Trophoblast cell (in vitro differentiated cells and primary cell): ENCODE measurements at regions not wholly inside any gene's neighbourhood (a gene's known extent, or its start where the extent isn't known, plus 50 kb on each side); places are given as distances from the start of the nearest gene placed in this dataset.

Experiments
- DNase-seq, 2 donors: peaks; one replicate each; pipeline ENCODE4 v3.0.0-alpha.2; 2016
- H2AFZ ChIP-seq: 2 replicates; pipeline ENCODE4 v1.6.1; 2013; ENCODE audit warnings: low read length, moderate library complexity, mild to moderate bottlenecking; ENCODE audit not compliant: insufficient read depth, poor library complexity
- H2AK5ac ChIP-seq: 2 replicates; pipeline ENCODE4 v1.6.1; 2013; ENCODE audit warnings: mild to moderate bottlenecking, low read length
- H2BK120ac ChIP-seq: 2 replicates; pipeline ENCODE4 v1.6.1; 2013; ENCODE audit warnings: low read length, mild to moderate bottlenecking, moderate library complexity; ENCODE audit not compliant: insufficient read depth, poor library complexity
- H2BK12ac ChIP-seq: 2 replicates; pipeline ENCODE4 v1.6.1; 2013; ENCODE audit warnings: mild to moderate bottlenecking, low read length, moderate library complexity
- H2BK5ac ChIP-seq: 2 replicates; pipeline ENCODE4 v1.6.1; 2013; ENCODE audit warnings: low read length, low read depth, moderate library complexity, mild to moderate bottlenecking; ENCODE audit not compliant: poor library complexity
- H3K14ac ChIP-seq: 2 replicates; pipeline ENCODE4 v1.6.1; 2013; ENCODE audit warnings: mild to moderate bottlenecking, low read length
- H3K18ac ChIP-seq: 2 replicates; pipeline ENCODE4 v1.6.1; 2013; ENCODE audit warnings: mild to moderate bottlenecking, low read length
- H3K23ac ChIP-seq: 2 replicates; pipeline ENCODE4 v1.6.1; 2013; ENCODE audit warnings: low read length
- H3K27ac ChIP-seq: 2 replicates; pipeline ENCODE4 v1.5.1; 2013; ENCODE audit warnings: low read depth, mild to moderate bottlenecking, inconsistent platforms, low read length, moderate library complexity
- H3K27me3 ChIP-seq: 2 replicates; pipeline ENCODE4 v1.6.1; 2013; ENCODE audit warnings: inconsistent platforms, mild to moderate bottlenecking, low read length, moderate library complexity; ENCODE audit not compliant: insufficient read depth
- H3K36me3 ChIP-seq, 2 experiments: 1 replicate in 1 of 2; 2 replicates in 1 of 2; pipeline ENCODE4 v1.6.1; 2013; ENCODE audit warnings: low read length in 2 of 2, mild to moderate bottlenecking in 2 of 2, moderate library complexity in 1 of 2; ENCODE audit not compliant: insufficient read depth in 2 of 2, control insufficient read depth in 1 of 2
- H3K4ac ChIP-seq: 2 replicates; pipeline ENCODE4 v1.6.1; 2013; ENCODE audit warnings: low read depth, mild to moderate bottlenecking, low read length, moderate library complexity
- H3K4me1 ChIP-seq, 2 experiments: 1 replicate in 1 of 2; 2 replicates in 1 of 2; pipeline ENCODE4 v1.6.1; 2013; ENCODE audit warnings: low read length in 2 of 2, mild to moderate bottlenecking in 2 of 2, moderate library complexity in 1 of 2; ENCODE audit not compliant: insufficient read depth in 2 of 2, control insufficient read depth in 1 of 2
- H3K4me2 ChIP-seq: 2 replicates; pipeline ENCODE4 v1.6.1; 2013; ENCODE audit warnings: inconsistent platforms, mild to moderate bottlenecking, low read length, moderate library complexity
- H3K4me3 ChIP-seq: 2 replicates; pipeline ENCODE4 v1.5.1; 2013; ENCODE audit warnings: mild to moderate bottlenecking, low read depth, low read length, inconsistent platforms
- H3K79me1 ChIP-seq: one replicate; pipeline ENCODE4 v1.6.1; 2013; ENCODE audit warnings: low read length
- H3K79me2 ChIP-seq: 2 replicates; pipeline ENCODE4 v1.6.1; 2013; ENCODE audit warnings: low read length, mild to moderate bottlenecking; ENCODE audit not compliant: control insufficient read depth, insufficient read depth, poor library complexity
- H3K9ac ChIP-seq: 2 replicates; pipeline ENCODE4 v1.6.1; 2013; ENCODE audit warnings: mild to moderate bottlenecking, low read length
- H3K9me3 ChIP-seq: 2 replicates; pipeline ENCODE4 v1.6.1; 2013; ENCODE audit warnings: low read depth, mild to moderate bottlenecking, control low read depth, inconsistent platforms, low read length; ENCODE audit not compliant: insufficient read depth
- H4K12ac ChIP-seq: 2 replicates; pipeline ENCODE4 v1.6.1; 2013; ENCODE audit warnings: low read depth, mild to moderate bottlenecking, low read length, moderate library complexity
- H4K8ac ChIP-seq: 2 replicates; pipeline ENCODE4 v1.6.1; 2013; ENCODE audit warnings: low read depth, mild to moderate bottlenecking, low read length, moderate library complexity
- H4K91ac ChIP-seq: one replicate; pipeline ENCODE4 v1.6.1; 2013; ENCODE audit warnings: low read depth, mild to moderate bottlenecking, low read length, moderate library complexity
- WGBS: extraction: QIAGEN DNeasy Blood & Tissue Kit; methylation state at CpG from one replicate; pipeline ENCODE4 v1.1.7; 2013; ENCODE audit warnings: missing lambda C conversion rate; ENCODE audit not compliant: insufficient read length, insufficient coverage; ENCODE audit errors: extremely low coverage; 5-methylcytosine and 5-hydroxymethylcytosine counted together

- Histone ChIP-seq H3K14ac (no peak overlapping the region), H3K4ac (no peak overlapping the region), H2BK12ac (no peak overlapping the region), H3K4me1 (no peaks in the 10 kb centered on the region), H3K36me3 (no peaks in the 10 kb centered on the region), H4K8ac (no peak overlapping the region), H3K27me3 (no peaks in the 10 kb centered on the region), H4K12ac (no peak overlapping the region), H3K18ac (no peak overlapping the region), H3K23ac (no peak overlapping the region), H3K4me2 (no peak overlapping the region), H3K9me3 (no peaks in the 10 kb centered on the region), H4K91ac (no peak overlapping the region), H3K79me1 (no peaks in the 10 kb centered on the region), H2AK5ac (no peak overlapping the region), H2BK5ac (no peak overlapping the region), H2AFZ (no peak overlapping the region), H3K27ac (no peak overlapping the region), H2BK120ac (no peak overlapping the region), H3K4me3 (no peak overlapping the region), H3K79me2 (no peaks in the 10 kb centered on the region), H3K9ac (no peak overlapping the region)
- DNase-seq = peak; percentile 14 to 43
- WGBS = no CpG with 5 or more reads among the region's 7 CpGs
Measured at GRCh38 chr9:17083258-17083657, 51.6 kb upstream of the CNTLN start.

- no peak overlapping the region for H3K4ac ChIP-seq
- H3K18ac ChIP-seq = no peak overlapping the region
- no peak overlapping the region for H3K14ac ChIP-seq
- H3K4me3 ChIP-seq = no peak overlapping the region
- no peaks in the 10 kb centered on the region for H3K4me1 ChIP-seq
- DNase-seq = peak in 1 of 2 donors; percentile 42
- H3K27me3 ChIP-seq = no peaks in the 10 kb centered on the region
- H2AFZ ChIP-seq = no peak overlapping the region
- H4K8ac ChIP-seq = no peak overlapping the region
- H3K9ac ChIP-seq = no peak overlapping the region
- no peaks in the 10 kb centered on the region for H3K9me3 ChIP-seq
- H2AK5ac ChIP-seq = no peak overlapping the region
- H3K27ac ChIP-seq = no peak overlapping the region
- H4K12ac ChIP-seq = no peak overlapping the region
- H3K79me1 ChIP-seq = no peaks in the 10 kb centered on the region
- no peaks in the 10 kb centered on the region for H3K36me3 ChIP-seq
- H4K91ac ChIP-seq = no peak overlapping the region
- H3K79me2 ChIP-seq = no peaks in the 10 kb centered on the region
- H2BK5ac ChIP-seq = no peak overlapping the region
- no peak overlapping the region for H2BK120ac ChIP-seq
- H2BK12ac ChIP-seq = no peak overlapping the region
- no CpG with 5 or more reads among the region's 5 CpGs for WGBS
- H3K4me2 ChIP-seq = no peak overlapping the region
- no peak overlapping the region for H3K23ac ChIP-seq
Measured at GRCh38 chr9:17082343-17083064, 52.3 kb upstream of the CNTLN start.

- no peak overlapping the region for H4K91ac ChIP-seq
- H2AK5ac ChIP-seq = no peak overlapping the region
- no peak overlapping the region for H3K14ac ChIP-seq
- no peak overlapping the region for H2AFZ ChIP-seq
- H3K9ac ChIP-seq = no peak overlapping the region
- H3K36me3 ChIP-seq = no peaks in the 10 kb centered on the region
- H3K79me1 ChIP-seq = no peaks in the 10 kb centered on the region
- no peak overlapping the region for H2BK12ac ChIP-seq
- no peaks in the 10 kb centered on the region for H3K9me3 ChIP-seq
- no peak overlapping the region for H4K12ac ChIP-seq
- no CpG with 5 or more reads among the region's 2 CpGs for WGBS
- no peak overlapping the region for H4K8ac ChIP-seq
- no peaks in the 10 kb centered on the region for H3K4me1 ChIP-seq
- H3K4me3 ChIP-seq = no peak overlapping the region
- H3K79me2 ChIP-seq = no peaks in the 10 kb centered on the region
- H3K23ac ChIP-seq = no peak overlapping the region
- no peak overlapping the region for H2BK5ac ChIP-seq
- no peak for DNase-seq
- no peak overlapping the region for H2BK120ac ChIP-seq
- no peak overlapping the region for H3K4me2 ChIP-seq
- H3K27me3 ChIP-seq = no peaks in the 10 kb centered on the region
- H3K4ac ChIP-seq = no peak overlapping the region
- no peak overlapping the region for H3K18ac ChIP-seq
- H3K27ac ChIP-seq = no peak overlapping the region
Measured at GRCh38 chr9:17081814-17082213, 53.0 kb upstream of the CNTLN start.

- H2AK5ac ChIP-seq = no peak overlapping the region
- H2BK12ac ChIP-seq = no peak overlapping the region
- H3K4me2 ChIP-seq = no peak overlapping the region
- H3K79me2 ChIP-seq = no peaks in the 10 kb centered on the region
- H3K79me1 ChIP-seq = no peaks in the 10 kb centered on the region
- H2AFZ ChIP-seq = no peak overlapping the region
- no peak overlapping the region for H4K12ac ChIP-seq
- no peaks in the 10 kb centered on the region for H3K9me3 ChIP-seq
- no peak overlapping the region for H3K14ac ChIP-seq
- no peak overlapping the region for H2BK120ac ChIP-seq
- H3K9ac ChIP-seq = no peak overlapping the region
- no peaks in the 10 kb centered on the region for H3K27me3 ChIP-seq
- H4K91ac ChIP-seq = no peak overlapping the region
- WGBS = no CpG with 5 or more reads among the region's 8 CpGs
- no peaks in the 10 kb centered on the region for H3K4me1 ChIP-seq
- no peak overlapping the region for H3K23ac ChIP-seq
- H3K27ac ChIP-seq = no peak overlapping the region
- H3K18ac ChIP-seq = no peak overlapping the region
- H3K36me3 ChIP-seq = no peaks in the 10 kb centered on the region
- no peak for DNase-seq
- H3K4me3 ChIP-seq = no peak overlapping the region
- no peak overlapping the region for H3K4ac ChIP-seq
- H2BK5ac ChIP-seq = no peak overlapping the region
- no peak overlapping the region for H4K8ac ChIP-seq
Measured at GRCh38 chr9:17081351-17081750, 53.5 kb upstream of the CNTLN start.
